Hepatocyte (in vitro differentiated cells): ENCODE measurements at regions not wholly inside any gene's neighbourhood (a gene's known extent, or its start where the extent isn't known, plus 50 kb on each side); places are given as distances from the start of the nearest gene placed in this dataset.
A peak's percentile ranks its signal among the peaks of the same experiment; 100 is the strongest.

ENCODE experiments used
- DNase-seq: peaks from one replicate; pipeline ENCODE4 v3.0.0-alpha.2; 2016; ENCODE audit warnings: low spot score
- H2AFZ ChIP-seq: fragments of 200-600 bp; sonication (generic); 2 replicates; pipeline ENCODE4 v1.6.0; 2016; ENCODE audit warnings: antibody characterized with exemption, mild to moderate bottlenecking
- H3K27ac ChIP-seq: fragments of 200-600 bp; sonication (generic); 2 replicates; pipeline ENCODE4 v1.5.1; 2016; ENCODE audit warnings: mild to moderate bottlenecking
- H3K27me3 ChIP-seq: fragments of 200-600 bp; sonication (generic); 2 replicates; pipeline ENCODE4 v1.6.1; 2016
- H3K36me3 ChIP-seq: fragments of 200-600 bp; sonication (generic); replicated peaks from 2 replicates; pipeline ENCODE4 v1.5.1; 2016; ENCODE audit warnings: low read depth; ENCODE audit not compliant: insufficient read depth
- H3K4me1 ChIP-seq: fragments of 200-600 bp; sonication (generic); 2 replicates; pipeline ENCODE4 v1.5.1; 2016; ENCODE audit warnings: mild to moderate bottlenecking, moderate library complexity; ENCODE audit not compliant: insufficient read depth
- H3K4me2 ChIP-seq: fragments of 200-600 bp; sonication (generic); 2 replicates; pipeline ENCODE4 v1.6.0; 2016
- H3K4me3 ChIP-seq: fragments of 200-600 bp; sonication (generic); 2 replicates; pipeline ENCODE4 v1.5.1; 2016; ENCODE audit warnings: mild to moderate bottlenecking
- H3K79me2 ChIP-seq: fragments of 200-600 bp; sonication (generic); 2 replicates; pipeline ENCODE4 v1.6.0; 2017; ENCODE audit warnings: mild to moderate bottlenecking
- H3K9me2 ChIP-seq: fragments of 200-600 bp; sonication (generic); replicated peaks from 2 replicates; pipeline ENCODE4 v1.6.0; 2017; ENCODE audit warnings: mild to moderate bottlenecking; ENCODE audit not compliant: insufficient read depth
- H3K9me3 ChIP-seq: fragments of 200-600 bp; sonication (generic); 2 replicates; pipeline ENCODE4 v1.5.1; 2016; ENCODE audit warnings: low read depth, mild to moderate bottlenecking
- H4K20me1 ChIP-seq: fragments of 200-600 bp; sonication (generic); 2 replicates; pipeline ENCODE4 v1.6.0; 2016; ENCODE audit warnings: mild to moderate bottlenecking; ENCODE audit not compliant: insufficient read depth, poor library complexity, severe bottlenecking
- EZH2 ChIP-seq: fragments of 200-600 bp; sonication (generic); IDR thresholded peaks from 2 replicates; pipeline ENCODE4 v1.6.1; 2016; ENCODE audit warnings: antibody characterized with exemption, mild to moderate bottlenecking, borderline replicate concordance
- EZH2phosphoT487 ChIP-seq: fragments of 200-600 bp; sonication (generic); IDR thresholded peaks from one replicate; pipeline ENCODE4 v1.6.1; 2018; ENCODE audit warnings: antibody characterized with exemption, mild to moderate bottlenecking, low read depth, moderate library complexity; ENCODE audit not compliant: unreplicated experiment, severe bottlenecking
- WGBS: methylation state at CpG from one replicate; pipeline ENCODE4 v1.1.6; 2016; ENCODE audit warnings: low lambda C conversion rate; ENCODE audit errors: missing lambda C conversion rate; 5-methylcytosine and 5-hydroxymethylcytosine counted together
- TF ChIP-seq, protein P1 (sequence below): fragments of 200-600 bp; sonication (generic); IDR thresholded peaks from 2 replicates; pipeline ENCODE4 v1.5.1; 2016; ENCODE audit warnings: antibody characterized with exemption, mild to moderate bottlenecking; ENCODE audit not compliant: poor library complexity

DNA sequence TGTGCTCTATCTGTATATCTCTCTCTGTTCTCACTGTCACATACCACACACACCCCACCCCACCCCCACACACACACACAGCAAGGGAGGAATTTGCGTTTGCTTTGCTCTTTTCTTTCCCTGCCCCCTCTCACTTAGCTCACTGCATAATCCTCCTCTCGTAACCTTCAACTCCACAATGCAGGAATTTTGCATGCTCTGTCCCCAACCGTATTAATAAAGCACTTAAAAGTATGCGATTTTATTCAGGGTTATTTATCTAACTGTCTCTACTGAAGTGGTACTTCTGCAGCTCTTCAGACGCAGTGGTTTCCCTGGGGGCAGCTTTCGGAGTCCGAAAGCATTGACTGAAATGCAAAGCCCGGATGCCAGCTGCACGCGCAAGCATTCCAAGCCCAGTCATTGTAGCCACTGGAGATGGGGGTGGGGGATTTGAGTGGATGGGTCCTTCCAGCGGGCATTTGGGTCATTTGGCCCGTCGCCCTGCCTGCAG, 105.4 kb upstream of the RBFOX1 start:
- 23% methylated on average over 13 of the region's 13 CpGs for WGBS
- Histone ChIP-seq H3K27ac (no peak overlapping the region), H3K79me2 (no peaks in the 10 kb centered on the region), H3K4me1 (no peaks in the 10 kb centered on the region), H2AFZ (no peak overlapping the region), H3K4me2 (peak overlapping the region; percentile 49), H3K4me3 (no peak overlapping the region), H3K9me2 (no peaks in the 10 kb centered on the region), H3K27me3 (no peaks in the 10 kb centered on the region), H4K20me1 (no peaks in the 10 kb centered on the region), H3K9me3 (no peaks in the 10 kb centered on the region), H3K36me3 (no peaks in the 10 kb centered on the region)
- no peak for TF ChIP-seq EZH2
- no peak for TF ChIP-seq EZH2phosphoT487
- TF ChIP-seq, protein P1, sequence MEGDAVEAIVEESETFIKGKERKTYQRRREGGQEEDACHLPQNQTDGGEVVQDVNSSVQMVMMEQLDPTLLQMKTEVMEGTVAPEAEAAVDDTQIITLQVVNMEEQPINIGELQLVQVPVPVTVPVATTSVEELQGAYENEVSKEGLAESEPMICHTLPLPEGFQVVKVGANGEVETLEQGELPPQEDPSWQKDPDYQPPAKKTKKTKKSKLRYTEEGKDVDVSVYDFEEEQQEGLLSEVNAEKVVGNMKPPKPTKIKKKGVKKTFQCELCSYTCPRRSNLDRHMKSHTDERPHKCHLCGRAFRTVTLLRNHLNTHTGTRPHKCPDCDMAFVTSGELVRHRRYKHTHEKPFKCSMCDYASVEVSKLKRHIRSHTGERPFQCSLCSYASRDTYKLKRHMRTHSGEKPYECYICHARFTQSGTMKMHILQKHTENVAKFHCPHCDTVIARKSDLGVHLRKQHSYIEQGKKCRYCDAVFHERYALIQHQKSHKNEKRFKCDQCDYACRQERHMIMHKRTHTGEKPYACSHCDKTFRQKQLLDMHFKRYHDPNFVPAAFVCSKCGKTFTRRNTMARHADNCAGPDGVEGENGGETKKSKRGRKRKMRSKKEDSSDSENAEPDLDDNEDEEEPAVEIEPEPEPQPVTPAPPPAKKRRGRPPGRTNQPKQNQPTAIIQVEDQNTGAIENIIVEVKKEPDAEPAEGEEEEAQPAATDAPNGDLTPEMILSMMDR: no peak
- peak; percentile 7 for DNase-seq

DNA sequence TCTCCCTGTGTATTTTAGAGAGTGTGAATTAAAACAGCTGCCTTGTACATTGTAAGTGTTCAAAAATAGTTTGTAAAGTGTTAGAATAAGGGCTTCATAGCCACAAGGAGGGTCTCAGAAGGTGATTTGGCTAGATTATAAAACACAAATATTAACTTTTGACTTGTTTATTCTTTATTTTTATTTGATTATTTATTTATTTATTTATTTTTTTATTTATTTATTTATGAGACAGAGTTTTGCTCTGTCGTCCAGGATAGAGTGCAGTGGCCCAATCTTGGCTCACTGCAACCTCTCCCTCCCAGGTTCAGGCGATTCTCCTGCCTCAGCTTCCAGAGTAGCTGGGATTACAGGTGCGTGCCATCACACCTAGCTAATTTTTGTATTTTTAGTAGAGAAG, 111.5 kb upstream of the RBFOX1 start:
- no peak for TF ChIP-seq EZH2phosphoT487
- TF ChIP-seq, protein P1: no peak
- TF ChIP-seq EZH2: no peak
- Histone ChIP-seq H3K27ac (no peak overlapping the region), H3K4me2 (no peak overlapping the region), H3K79me2 (no peaks in the 10 kb centered on the region), H3K4me3 (no peak overlapping the region), H3K4me1 (no peaks in the 10 kb centered on the region), H3K27me3 (no peaks in the 10 kb centered on the region), H4K20me1 (no peaks in the 10 kb centered on the region), H3K9me2 (no peaks in the 10 kb centered on the region), H2AFZ (no peak overlapping the region), H3K36me3 (no peaks in the 10 kb centered on the region), H3K9me3 (no peaks in the 10 kb centered on the region)
- 92% methylated on average over 3 of the region's 3 CpGs for WGBS
- DNase-seq: no peak

DNA sequence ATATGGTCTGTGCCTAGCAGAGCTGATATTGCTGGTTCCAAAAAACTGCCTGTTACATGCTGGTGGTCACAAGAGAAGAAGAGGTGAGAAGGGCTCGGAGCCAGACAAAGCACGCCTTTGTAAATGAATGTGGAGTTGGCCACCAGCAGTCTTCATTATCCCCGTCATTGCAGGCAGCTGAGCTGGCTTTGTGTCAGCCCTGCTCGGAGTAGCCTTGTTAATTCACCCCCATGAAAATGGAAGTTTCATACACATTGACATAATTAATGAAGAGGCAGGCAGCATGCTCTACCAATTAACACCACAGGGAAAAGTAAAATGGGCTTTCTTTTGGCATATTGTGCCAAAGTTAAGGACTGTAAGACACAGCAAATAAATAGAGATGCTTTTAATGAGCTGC, 113.7 kb upstream of the RBFOX1 start:
- H3K4me3 ChIP-seq: no peak overlapping the region
- H3K4me1 ChIP-seq: no peaks in the 10 kb centered on the region
- no peaks in the 10 kb centered on the region for H3K27me3 ChIP-seq
- H3K27ac ChIP-seq: no peak overlapping the region
- H3K9me3 ChIP-seq: no peaks in the 10 kb centered on the region
- no peaks in the 10 kb centered on the region for H3K9me2 ChIP-seq
- no peak overlapping the region for H3K4me2 ChIP-seq
- no peak overlapping the region for H2AFZ ChIP-seq
- no peak for DNase-seq
- H3K36me3 ChIP-seq: no peaks in the 10 kb centered on the region
- WGBS: 68% methylated on average over 4 of the region's 4 CpGs
- no peaks in the 10 kb centered on the region for H3K79me2 ChIP-seq
- no peaks in the 10 kb centered on the region for H4K20me1 ChIP-seq
- TF ChIP-seq EZH2 (no peak), EZH2phosphoT487 (no peak)
- TF ChIP-seq, protein P1: no peak

DNA sequence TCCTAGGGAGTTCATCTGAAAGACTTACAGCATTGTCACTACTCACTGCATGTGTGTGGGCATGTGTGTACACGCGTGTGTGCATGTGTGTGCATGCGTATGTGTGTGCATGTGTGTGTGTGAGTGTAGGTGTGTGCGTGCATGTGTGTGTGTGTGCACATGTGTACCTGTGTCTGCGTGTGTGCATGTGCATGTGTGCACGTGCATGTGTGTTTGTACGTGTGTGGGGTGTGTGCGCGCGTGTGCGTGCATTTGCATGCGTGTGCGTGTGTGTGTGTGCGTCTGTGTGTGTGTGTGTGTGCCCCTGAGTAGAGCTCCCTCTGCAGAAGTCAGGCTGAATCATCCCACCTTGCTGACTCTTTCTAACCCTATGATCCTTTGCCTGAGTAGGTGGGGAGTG, 114.8 kb upstream of the RBFOX1 start:
- no peak overlapping the region for H2AFZ ChIP-seq
- no peaks in the 10 kb centered on the region for H3K36me3 ChIP-seq
- TF ChIP-seq EZH2 (no peak), EZH2phosphoT487 (no peak)
- TF ChIP-seq, protein P1: no peak
- H3K27me3 ChIP-seq: no peaks in the 10 kb centered on the region
- H3K27ac ChIP-seq: no peak overlapping the region
- WGBS: 93% methylated on average over 14 of the region's 14 CpGs
- no peaks in the 10 kb centered on the region for H3K9me2 ChIP-seq
- no peak overlapping the region for H3K4me2 ChIP-seq
- H4K20me1 ChIP-seq: no peaks in the 10 kb centered on the region
- H3K4me1 ChIP-seq: no peaks in the 10 kb centered on the region
- no peak overlapping the region for H3K4me3 ChIP-seq
- no peaks in the 10 kb centered on the region for H3K79me2 ChIP-seq
- no peak for DNase-seq
- H3K9me3 ChIP-seq: no peaks in the 10 kb centered on the region
